SK-N-SH treated with all-trans-retinoic acid at 6 μM for 48 hours (cell line): ENCODE measurements at regions not wholly inside any gene's neighbourhood (a gene's known extent, or its start where the extent isn't known, plus 50 kb on each side); places are given as distances from the start of the nearest gene placed in this dataset.

Source experiments
- ATAC-seq: fragments of 200-7000 bp; cut with Tn5 transposase; 3 replicates; pipeline ENCODE4 v1.9.1; 2020; ENCODE audit warnings: mild to moderate bottlenecking, moderate library complexity
- ARNTL ChIP-seq: fragments of 450-650 bp; formaldehyde crosslinking; IDR thresholded peaks from 2 replicates; pipeline ENCODE4 v1.5.0; 2020; ENCODE audit warnings: low read depth, mild to moderate bottlenecking, moderate library complexity, borderline replicate concordance
- BACH2 ChIP-seq: fragments of 250-450 bp; sonication (Bioruptor Pico); IDR thresholded peaks from 2 replicates; pipeline ENCODE4 v1.9.0; 2021; ENCODE audit warnings: mild to moderate bottlenecking, borderline replicate concordance
- CREB5 ChIP-seq: fragments of 250-450 bp; sonication (Bioruptor Pico); IDR thresholded peaks from 2 replicates; pipeline ENCODE4 v1.5.1; 2020; ENCODE audit warnings: low read depth, mild to moderate bottlenecking, moderate library complexity
- CSDC2 ChIP-seq: fragments of 250-450 bp; sonication (Bioruptor Pico); IDR thresholded peaks from 2 replicates; pipeline ENCODE4 v1.5.0; 2020; ENCODE audit warnings: mild to moderate bottlenecking, moderate library complexity
- CSRNP3 ChIP-seq: fragments of 250-450 bp; sonication (Bioruptor Pico); IDR thresholded peaks from 2 replicates; pipeline ENCODE4 v1.5.1; 2021; ENCODE audit warnings: mild to moderate bottlenecking, moderate library complexity
- ESRRG ChIP-seq: fragments of 250-450 bp; sonication (Bioruptor Pico); IDR thresholded peaks from 2 replicates; pipeline ENCODE4 v1.6.1; 2021; ENCODE audit warnings: mild to moderate bottlenecking
- GLIS3 ChIP-seq: fragments of 250-450 bp; sonication (Bioruptor Pico); IDR thresholded peaks from 2 replicates; pipeline ENCODE4 v1.5.0; 2020; ENCODE audit warnings: mild to moderate bottlenecking, moderate library complexity
- ISL1 ChIP-seq: fragments of 250-450 bp; sonication (Bioruptor Pico); IDR thresholded peaks from 2 replicates; pipeline ENCODE4 v2.1.2; 2022; ENCODE audit warnings: mild to moderate bottlenecking, moderate library complexity
- OSR1 ChIP-seq: fragments of 250-450 bp; sonication (Bioruptor Pico); IDR thresholded peaks from 2 replicates; pipeline ENCODE4 v1.8.0; 2022; ENCODE audit warnings: moderate library complexity, mild to moderate bottlenecking, inconsistent platforms
- POU6F1 ChIP-seq: fragments of 250-450 bp; sonication (Bioruptor Pico); IDR thresholded peaks from 2 replicates; pipeline ENCODE4 v1.8.0; 2021; ENCODE audit warnings: low read depth, mild to moderate bottlenecking, moderate library complexity, borderline replicate concordance
- PPARA ChIP-seq: fragments of 250-450 bp; sonication (Bioruptor Pico); IDR thresholded peaks from 2 replicates; pipeline ENCODE4 v1.5.0; 2020; ENCODE audit warnings: mild to moderate bottlenecking, borderline replicate concordance
- RARB ChIP-seq: fragments of 250-450 bp; sonication (Bioruptor Pico); IDR thresholded peaks from 2 replicates; pipeline ENCODE4 v1.8.0; 2021; ENCODE audit warnings: mild to moderate bottlenecking, moderate library complexity
- SNAI2 ChIP-seq: fragments of 250-450 bp; sonication (Bioruptor Pico); IDR thresholded peaks from 2 replicates; pipeline ENCODE4 v1.5.0; 2020; ENCODE audit warnings: mild to moderate bottlenecking, moderate library complexity
- TCF4 ChIP-seq: fragments of 250-450 bp; sonication (Bioruptor Pico); IDR thresholded peaks from 2 replicates; pipeline ENCODE4 v1.8.0; 2021; ENCODE audit warnings: mild to moderate bottlenecking, moderate library complexity, borderline replicate concordance
- TOX ChIP-seq: fragments of 250-450 bp; sonication (Bioruptor Pico); IDR thresholded peaks from 2 replicates; pipeline ENCODE4 v1.8.0; 2021; ENCODE audit warnings: mild to moderate bottlenecking, moderate library complexity, borderline replicate concordance
- TSHZ2 ChIP-seq: fragments of 250-450 bp; sonication (Bioruptor Pico); IDR thresholded peaks from 2 replicates; pipeline ENCODE4 v1.5.0; 2020; ENCODE audit warnings: mild to moderate bottlenecking, moderate library complexity
- ZC3H10 ChIP-seq: fragments of 250-450 bp; sonication (Bioruptor Pico); IDR thresholded peaks from 2 replicates; pipeline ENCODE4 v1.5.1; 2021; ENCODE audit warnings: mild to moderate bottlenecking, moderate library complexity
- ZFP3 ChIP-seq: fragments of 250-450 bp; sonication (Bioruptor Pico); IDR thresholded peaks from 2 replicates; pipeline ENCODE4 v1.5.0; 2020; ENCODE audit warnings: mild to moderate bottlenecking, moderate library complexity
- ZFP30 ChIP-seq: fragments of 450-650 bp; formaldehyde crosslinking; IDR thresholded peaks from 2 replicates; pipeline ENCODE4 v1.5.0; 2022; ENCODE audit warnings: mild to moderate bottlenecking, moderate library complexity
- ZNF565 ChIP-seq: fragments of 450-650 bp; formaldehyde crosslinking; conservative IDR thresholded peaks from 2 replicates; pipeline ENCODE4 v1.5.0; 2020; ENCODE audit warnings: low read depth, mild to moderate bottlenecking, moderate library complexity
- ZNF70 ChIP-seq: fragments of 450-650 bp; formaldehyde crosslinking; IDR thresholded peaks from 2 replicates; pipeline ENCODE4 v1.5.0; 2020; ENCODE audit warnings: mild to moderate bottlenecking, moderate library complexity
- ZNF8 ChIP-seq: fragments of 450-650 bp; formaldehyde crosslinking; IDR thresholded peaks from 2 replicates; pipeline ENCODE4 v1.5.0; 2020; ENCODE audit warnings: mild to moderate bottlenecking, moderate library complexity

GRCh38 chr4:11604821-11605220 lies 176.1 kb upstream of the HS3ST1 start:
- TF ChIP-seq CREB5 (no peak), ZNF8 (CRISPR knock-in tag) (no peak), RARB (CRISPR knock-in tag) (no peak), TOX (CRISPR knock-in tag) (no peak), ARNTL (no peak), SNAI2 (CRISPR knock-in tag) (no peak), OSR1 (no peak)
- ATAC-seq = no peak

- no peak for TF ChIP-seq ISL1 (CRISPR knock-in tag)
- TF ChIP-seq CSDC2 (CRISPR knock-in tag) = no peak
- no peak for TF ChIP-seq ZNF70 (CRISPR knock-in tag)
- no peak for TF ChIP-seq ZFP3 (CRISPR knock-in tag)
- no peak for TF ChIP-seq OSR1
- no peak for TF ChIP-seq ZNF565 (CRISPR knock-in tag)
- no peak for TF ChIP-seq GLIS3 (CRISPR knock-in tag)
- TF ChIP-seq ZC3H10 = no peak
- TF ChIP-seq ZFP30 (CRISPR knock-in tag) = no peak
- no peak for TF ChIP-seq CSRNP3 (CRISPR knock-in tag)
- no peak for TF ChIP-seq POU6F1
- no peak for TF ChIP-seq BACH2 (CRISPR knock-in tag)
- TF ChIP-seq TCF4 (CRISPR knock-in tag) = no peak
- no peak for TF ChIP-seq TSHZ2
- TF ChIP-seq CREB5 = no peak
- no peak for TF ChIP-seq ESRRG (CRISPR knock-in tag)
- no peak for TF ChIP-seq PPARA (CRISPR knock-in tag)
- TF ChIP-seq, all 23 proteins: peak for 0
- no peak for ATAC-seq
Observed at GRCh38 chr4:11603591-11604194, 175.0 kb upstream of the HS3ST1 start.

GRCh38 chr4:11602606-11603340 lies 174.1 kb upstream of the HS3ST1 start:
- no peak for ATAC-seq
- TF ChIP-seq BACH2 (CRISPR knock-in tag) (no peak), GLIS3 (CRISPR knock-in tag) (no peak), ESRRG (CRISPR knock-in tag) (no peak), ZNF565 (CRISPR knock-in tag) (no peak), CSDC2 (CRISPR knock-in tag) (no peak), TSHZ2 (no peak), OSR1 (no peak)
